Mammary epithelial cell (primary cell): ENCODE measurements at regions not wholly inside any gene's neighbourhood (a gene's known extent, or its start where the extent isn't known, plus 50 kb on each side); places are given as distances from the start of the nearest gene placed in this dataset.

Experiments used
- CTCF ChIP-seq, 2 donors: IDR thresholded peaks in 1 of 2; conservative IDR thresholded peaks in 1 of 2; 2 replicates each; pipeline ENCODE4 v1.5.1; 2011 to 2012; ENCODE audit warnings: inconsistent platforms in 2 of 2, low read length in 2 of 2, mild to moderate bottlenecking in 2 of 2, control low read depth in 1 of 2, low read depth in 1 of 2; ENCODE audit not compliant: insufficient read depth in 1 of 2; ENCODE audit errors: extremely low read depth in 1 of 2
- EZH2 ChIP-seq: IDR thresholded peaks from 2 replicates; pipeline ENCODE4 v1.6.1; 2012; ENCODE audit warnings: low read length, inconsistent platforms, borderline replicate concordance

GRCh38 chr6:133055441-133055966 lies 185.7 kb upstream of the EYA4 start:
- TF ChIP-seq CTCF (conservative IDR thresholded peaks at IDR 0.05 in 1 of 2, IDR thresholded peaks at IDR 0.05 in 1 of 2; ENCODE audit: extremely low read depth in 1 of 2, insufficient read depth in 1 of 2, low read depth in 1 of 2, low read length in 2 of 2) (no peak), EZH2 (no peak)
